NCI-H2081 (cell line): ENCODE measurements at regions not wholly inside any gene's neighbourhood (a gene's known extent, or its start where the extent isn't known, plus 50 kb on each side); places are given as distances from the start of the nearest gene placed in this dataset.

Experiments
- DNase-seq, 2 experiments: peaks; one replicate each; lab custom pipeline; 2025; lab: John Stamatoyannopoulos, UW

DNA sequence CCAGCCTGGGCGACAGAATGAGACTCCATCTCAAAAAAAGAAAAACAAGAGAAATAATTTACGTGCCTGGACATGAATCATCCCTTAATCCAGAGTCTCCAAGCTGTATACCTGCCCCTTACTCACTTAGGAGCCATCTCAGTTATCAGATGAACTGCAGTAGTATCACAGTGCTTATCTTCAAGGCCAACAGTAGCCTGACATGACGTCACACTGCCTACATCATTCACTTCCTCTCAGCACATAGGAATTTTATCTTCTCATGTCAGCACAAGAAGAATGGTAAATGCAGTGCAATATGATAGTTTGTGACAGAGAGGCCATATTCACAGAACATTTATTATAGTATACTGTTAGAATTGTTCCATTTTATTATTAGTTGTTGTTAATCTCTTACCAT, 216.6 kb downstream of the SS18 start:
- DNase-seq = no peak

- DNase-seq = no peak
These were observed 224.1 kb downstream of the SS18 start for GRCh38 chr18:25866331-25866730.

DNA sequence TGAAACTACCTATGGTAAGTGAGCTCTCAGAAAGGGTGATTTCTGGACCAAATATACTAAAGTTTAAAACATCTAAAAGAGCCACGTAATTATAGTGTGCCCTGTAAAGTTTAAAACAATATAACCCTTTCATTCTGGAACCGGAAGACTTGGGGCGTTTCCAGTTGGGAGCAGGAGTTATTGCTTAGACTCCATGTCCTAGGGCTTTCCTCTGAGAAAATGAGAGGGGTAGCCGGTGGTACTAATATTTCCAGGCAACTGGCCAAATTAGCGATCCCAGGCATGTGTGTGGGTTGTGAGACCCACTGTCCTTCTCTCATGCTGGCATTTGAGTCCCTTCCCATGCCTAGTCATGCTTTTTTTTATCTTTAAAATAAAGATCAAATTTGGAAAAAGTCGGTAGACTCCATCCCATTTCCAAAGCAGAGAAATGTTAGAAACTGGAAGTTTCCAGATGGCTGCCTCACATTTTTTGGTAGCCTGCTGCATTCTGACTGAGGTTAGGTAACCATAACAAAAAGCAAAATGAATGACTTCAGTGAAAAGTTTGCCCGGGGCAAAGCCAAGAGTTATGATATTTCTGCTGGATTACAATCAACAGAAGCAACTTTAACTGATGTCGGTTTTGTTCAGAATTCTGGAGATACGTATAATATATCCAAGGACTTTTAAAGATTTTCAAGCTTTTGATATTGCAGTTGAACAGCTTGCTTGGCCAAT, 227.4 kb downstream of the SS18 start:
- no peak for DNase-seq

DNA sequence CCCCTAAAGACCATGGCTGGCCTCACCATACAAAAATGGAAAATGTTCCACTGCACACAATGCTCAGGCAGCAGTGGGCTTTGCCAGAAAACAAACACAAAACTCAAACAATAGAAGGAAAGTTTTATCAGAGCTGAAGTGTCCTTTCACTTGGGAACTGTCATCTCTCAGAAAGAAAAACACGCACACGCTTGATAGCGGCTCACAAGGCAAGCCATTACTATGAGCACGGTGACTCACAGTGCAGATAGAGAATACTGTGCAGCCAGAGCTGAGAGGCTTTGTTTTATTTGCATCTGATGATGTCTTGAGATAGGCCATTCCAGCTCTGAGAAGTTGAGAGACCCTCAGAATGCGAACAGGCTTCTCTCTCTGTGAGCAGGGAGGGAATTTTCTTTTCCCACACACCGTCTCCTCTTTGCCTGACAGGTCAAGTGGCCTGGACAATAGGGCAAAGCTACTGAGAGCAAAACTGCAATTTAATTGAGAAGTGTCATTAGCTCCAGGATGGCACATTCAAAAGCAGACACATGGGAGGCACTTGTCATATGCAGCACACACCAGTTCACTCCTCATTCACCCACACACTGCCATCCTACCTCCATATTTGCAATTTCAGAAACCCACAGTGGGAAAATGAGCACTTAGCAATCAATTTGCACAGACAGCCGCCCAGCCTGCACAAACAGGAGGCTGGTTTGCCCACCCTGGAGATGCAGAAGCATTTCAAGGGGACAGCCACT, 236.6 kb downstream of the SS18 start:
- DNase-seq = no peak

DNA sequence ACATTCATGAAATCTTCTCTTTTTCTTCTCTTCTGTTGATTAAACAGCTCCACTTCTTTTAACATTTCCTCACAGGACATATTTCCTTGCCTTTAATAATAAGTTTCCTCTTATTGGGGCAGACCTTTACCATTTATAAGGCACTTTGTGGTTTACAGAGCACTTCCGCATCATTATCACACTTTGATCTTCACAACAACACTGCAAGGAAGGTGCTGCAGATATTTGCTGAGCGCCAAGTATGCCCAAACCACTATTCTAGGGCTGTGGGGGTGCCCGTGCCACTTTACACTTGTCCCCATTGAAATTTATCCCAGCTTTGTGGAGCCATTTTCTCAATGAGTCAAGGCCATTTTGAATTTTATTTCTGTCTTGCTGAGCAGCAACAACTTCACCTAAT, 246.6 kb downstream of the SS18 start:
- DNase-seq = no peak

- DNase-seq = peak in 1 of 2 experiments; percentile 6
These were observed 247.7 kb downstream of the SS18 start for GRCh38 chr18:25842665-25843064.

DNA sequence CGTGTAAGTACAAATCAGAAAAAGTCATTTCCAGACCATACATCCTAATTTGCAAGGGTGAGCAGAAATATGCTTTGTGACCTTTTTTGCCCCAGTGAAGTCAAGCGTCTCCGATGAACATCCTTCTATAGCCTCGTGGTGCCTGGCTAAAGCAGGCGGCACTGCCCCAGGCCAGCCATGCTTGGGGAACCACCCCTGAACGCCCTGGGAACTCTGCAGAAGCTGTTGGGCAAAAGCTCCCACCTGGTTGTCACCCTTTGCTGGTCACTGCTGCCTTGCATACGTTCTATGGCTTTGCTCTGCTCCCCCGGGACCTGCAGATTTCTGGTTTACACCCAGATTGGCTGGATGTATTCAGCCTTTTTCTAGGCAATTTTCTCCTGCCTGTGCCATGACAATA, 256.4 kb downstream of the SS18 start:
- DNase-seq = no peak

DNA sequence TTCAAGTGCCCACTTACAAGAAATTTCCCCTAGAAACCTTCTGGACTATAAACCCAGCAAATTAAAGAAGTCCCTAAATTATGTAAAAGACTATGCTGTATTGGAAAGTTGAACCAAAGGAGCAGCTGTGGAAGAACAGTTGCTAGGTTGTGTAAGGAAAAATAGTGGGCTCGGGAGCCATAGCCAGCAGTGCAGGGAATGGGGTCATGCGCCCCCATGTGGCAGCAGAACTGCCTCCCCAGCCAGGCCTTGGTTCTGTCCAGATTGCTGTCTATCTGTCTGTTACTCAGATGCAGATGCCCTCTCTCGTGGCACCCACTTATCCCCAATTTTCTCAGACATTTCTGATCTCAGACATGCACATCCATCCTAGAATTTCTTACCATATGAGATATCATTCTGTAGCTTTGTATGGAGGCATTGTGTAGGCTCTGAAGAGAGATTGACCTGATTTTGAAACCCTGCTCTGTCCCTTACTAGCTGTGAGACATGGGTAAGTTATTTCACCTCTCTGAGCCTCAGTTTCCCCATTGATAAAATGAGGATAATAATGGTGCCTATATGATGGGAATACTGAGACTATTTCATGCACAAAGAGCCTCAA, 258.3 kb downstream of the SS18 start:
- peak; percentile 33 to 58 for DNase-seq

- no peak for DNase-seq
These were observed 259.1 kb downstream of the SS18 start for GRCh38 chr18:25831301-25831701.

DNA sequence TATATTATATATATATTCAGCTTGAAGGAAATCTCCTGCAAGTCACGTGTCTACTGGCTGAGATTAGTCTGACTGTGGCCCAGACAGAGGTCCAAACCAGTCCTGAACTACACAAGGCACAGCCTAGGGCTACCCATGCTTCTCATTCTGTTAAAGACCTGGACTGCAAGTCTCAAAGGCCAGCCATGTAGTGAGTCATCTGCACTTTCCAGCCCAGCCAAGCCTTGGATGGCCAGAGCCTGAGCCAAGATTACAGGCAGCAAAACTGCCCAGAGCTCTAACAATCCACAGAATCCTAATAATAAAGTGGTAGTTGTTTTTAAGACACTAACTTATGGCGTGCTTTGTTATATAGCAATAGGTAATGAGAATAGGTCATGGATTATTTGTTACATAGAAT, 259.6 kb downstream of the SS18 start:
- no peak for DNase-seq

DNA sequence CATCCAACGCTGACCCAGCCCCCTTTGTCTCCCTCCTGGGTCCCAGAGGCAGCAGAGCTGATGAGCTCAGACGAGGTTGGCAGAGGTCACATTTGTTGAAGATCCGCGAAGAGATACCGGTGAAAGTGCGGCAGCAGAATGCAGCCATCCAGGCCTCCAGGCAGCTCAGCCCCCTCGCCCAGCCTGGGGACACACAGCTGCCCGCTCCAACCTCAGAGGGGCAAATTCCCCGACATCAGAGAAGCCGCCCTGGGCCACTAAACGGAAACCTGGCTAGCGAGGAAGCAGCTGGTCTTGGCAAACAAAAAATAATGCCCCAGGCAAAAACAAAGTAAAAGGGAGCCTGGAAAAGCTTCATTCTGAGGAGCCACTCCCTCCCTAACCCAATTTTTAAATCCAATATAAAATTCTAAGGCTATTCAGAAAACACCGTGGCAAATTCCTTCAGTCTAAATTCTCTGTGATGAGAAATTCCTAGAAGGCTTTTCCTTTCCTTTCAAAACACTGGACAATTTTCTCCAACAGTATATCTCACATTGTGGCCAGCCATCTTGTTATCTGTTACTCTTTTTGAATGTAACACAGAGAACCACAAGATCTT, 262.4 kb downstream of the SS18 start:
- no peak for DNase-seq

DNA sequence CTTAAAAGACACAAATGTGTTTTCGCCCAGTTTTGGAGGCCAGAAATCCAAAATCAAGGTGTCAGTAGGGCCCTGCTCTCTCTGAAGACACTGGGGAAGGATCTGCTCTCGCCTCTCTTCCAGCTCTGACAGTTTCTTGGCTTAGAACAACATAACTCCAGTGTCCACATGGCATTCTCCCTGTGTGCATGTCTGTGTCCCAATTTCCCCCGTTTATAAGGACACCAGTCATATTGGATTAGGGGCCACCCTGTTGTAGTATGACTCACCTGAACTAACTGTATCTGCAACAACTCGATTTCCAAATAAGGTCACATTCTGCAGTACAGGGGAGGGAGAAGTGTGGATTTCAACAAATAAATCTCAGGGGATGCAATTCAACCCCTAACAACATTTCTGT, 263.2 kb downstream of the SS18 start:
- no peak for DNase-seq

DNA sequence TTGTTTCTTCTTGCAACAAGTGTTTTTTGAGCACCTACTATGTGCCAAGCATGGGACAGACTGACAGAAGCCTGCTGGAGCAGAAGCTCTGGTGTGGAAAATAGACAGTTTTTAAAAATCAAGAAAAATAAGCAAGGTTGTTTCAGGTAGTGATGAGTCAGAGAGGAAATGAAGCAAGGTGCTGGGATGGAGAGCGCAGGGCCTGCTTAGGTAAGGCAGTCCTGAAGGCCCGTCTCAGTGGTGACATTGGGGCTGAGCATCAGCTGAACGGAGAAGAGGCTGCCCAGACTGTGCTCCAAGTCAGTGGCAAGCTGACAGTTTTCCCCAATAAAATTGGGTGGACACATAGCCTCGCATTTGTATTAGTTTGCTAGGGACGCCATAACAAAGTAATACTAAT, 263.6 kb downstream of the SS18 start:
- DNase-seq = no peak

DNA sequence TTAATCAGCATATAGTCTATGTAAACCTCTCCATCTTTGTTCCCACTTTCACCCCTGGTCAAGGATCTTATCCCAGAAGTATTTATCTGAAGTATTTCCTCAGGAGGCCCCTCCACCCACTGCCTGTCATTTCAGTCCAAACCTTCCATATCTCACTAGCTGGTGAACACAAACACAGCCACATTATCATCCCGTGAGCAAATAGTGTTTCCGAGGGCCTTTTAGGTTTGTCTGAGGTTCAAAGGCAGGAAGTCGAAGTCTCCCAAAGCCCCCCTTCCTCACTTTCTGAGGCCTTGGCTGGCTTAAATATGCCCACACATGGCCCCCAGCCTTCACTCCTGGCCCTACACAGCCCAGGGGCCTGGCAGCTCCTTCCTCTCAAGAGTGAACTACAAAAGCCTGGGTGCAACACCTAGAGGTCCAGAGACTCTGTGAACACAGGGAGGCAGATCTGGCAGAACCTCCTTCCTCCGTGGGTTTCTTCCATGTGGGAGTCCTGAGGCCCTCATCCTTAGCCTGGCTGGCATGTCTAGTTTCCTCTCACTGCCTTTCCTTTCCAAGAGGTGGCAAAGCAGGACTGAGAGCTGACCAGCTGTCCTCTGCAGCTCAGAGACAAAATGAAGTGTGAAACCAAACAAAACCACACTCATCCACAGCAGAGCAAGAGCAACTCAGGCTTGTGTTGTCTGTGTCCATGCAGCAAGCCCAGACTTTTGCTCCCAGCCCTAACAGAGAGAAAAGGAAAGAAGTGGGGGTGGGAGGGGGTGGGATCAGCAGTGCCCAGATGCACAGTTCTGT, 264.2 kb downstream of the SS18 start:
- no peak for DNase-seq

GRCh38 chr18:25825056-25825455, 265.4 kb downstream of the SS18 start:
- no peak for DNase-seq

GRCh38 chr18:25819746-25820363, 270.6 kb downstream of the SS18 start:
- DNase-seq = no peak

- no peak for DNase-seq
These were observed 271.9 kb downstream of the SS18 start for GRCh38 chr18:25818505-25818904.

GRCh38 chr18:25817546-25818237, 272.7 kb downstream of the SS18 start:
- DNase-seq = no peak

- DNase-seq = no peak
These were observed 274.8 kb downstream of the SS18 start for GRCh38 chr18:25815659-25816058.

DNA sequence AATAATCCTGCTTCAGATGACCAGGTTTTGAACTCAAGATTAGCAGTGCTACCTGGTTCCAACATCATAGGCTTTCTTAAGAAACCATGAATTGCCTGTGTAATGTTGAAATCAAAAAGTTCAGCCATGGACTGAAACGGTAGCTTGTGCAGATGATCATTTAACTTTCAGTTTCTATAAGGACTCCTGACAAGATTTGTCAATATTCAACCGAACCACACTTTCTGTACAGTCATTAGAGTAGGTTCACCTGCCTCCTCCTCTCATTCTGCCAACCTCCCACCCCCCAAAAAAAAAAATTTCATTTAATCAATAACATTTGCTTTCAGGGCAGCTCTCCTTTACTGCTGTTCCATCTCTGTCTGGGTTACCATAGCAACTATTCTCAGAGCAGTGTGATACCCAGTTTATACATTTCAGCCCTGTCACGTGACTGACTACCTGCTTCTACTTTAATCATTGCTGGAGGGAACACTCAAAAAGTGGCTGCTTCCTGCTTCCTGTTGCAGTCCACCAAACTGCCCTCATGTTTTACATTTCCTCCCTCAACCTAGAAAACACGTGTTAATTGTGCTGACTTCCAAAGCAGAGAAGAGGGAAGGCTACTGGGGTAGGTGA, 275.5 kb downstream of the SS18 start:
- DNase-seq = no peak

DNA sequence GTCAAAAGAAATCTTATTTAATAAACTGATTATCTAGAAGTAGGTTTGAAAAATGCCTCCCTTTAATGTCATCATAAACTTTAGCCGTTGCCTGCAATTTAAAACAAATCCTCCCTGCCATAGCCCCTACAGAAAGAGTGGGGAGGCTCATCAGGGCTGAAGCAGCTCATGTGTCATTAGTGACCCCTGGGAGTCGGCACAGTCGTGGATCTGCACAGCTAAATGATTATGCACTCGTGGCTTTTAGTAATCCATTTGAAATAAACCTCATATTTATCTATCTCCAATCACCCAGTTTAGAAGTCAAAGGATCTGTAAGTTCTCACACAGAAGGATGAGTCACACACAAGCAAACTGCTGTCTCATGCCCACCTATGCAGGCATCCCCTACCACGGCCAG, 277.3 kb downstream of the SS18 start:
- no peak for DNase-seq
